Ascending aorta (tissue), 2 donors: ENCODE measurements at regions not wholly inside any gene's neighbourhood (a gene's known extent, or its start where the extent isn't known, plus 50 kb on each side); places are given as distances from the start of the nearest gene placed in this dataset.

Source experiments
- DNase-seq, 2 donors: peaks; one replicate each; pipeline ENCODE4 v3.0.0-alpha.2; 2019; ENCODE audit warnings: low spot score in 2 of 2
- H3K27ac ChIP-seq, 2 donors: fragments of 200-600 bp; sonication (generic); one replicate each; pipeline ENCODE4 v1.5.1; 2016 to 2017; ENCODE audit warnings: mild to moderate bottlenecking in 1 of 2
- H3K27me3 ChIP-seq: fragments of 200-600 bp; sonication (generic); one replicate; pipeline ENCODE4 v1.5.1; 2017
- H3K36me3 ChIP-seq, 2 donors: fragments of 200-600 bp; sonication (generic); one replicate each; pipeline ENCODE4 v1.5.1; 2016
- H3K4me1 ChIP-seq, 2 donors: fragments of 200-600 bp; sonication (generic); one replicate each; pipeline ENCODE4 v1.5.1; 2016 to 2017; ENCODE audit warnings: mild to moderate bottlenecking in 1 of 2
- H3K4me3 ChIP-seq, 2 donors: fragments of 200-600 bp; sonication (generic); one replicate each; pipeline ENCODE4 v1.5.1; 2016 to 2017; ENCODE audit warnings: mild to moderate bottlenecking in 1 of 2
- H3K9me3 ChIP-seq, 2 donors: fragments of 200-600 bp; sonication (generic); one replicate each; pipeline ENCODE4 v1.5.1; 2016
- CTCF ChIP-seq, 3 experiments: fragments of 200-600 bp in 2 of 3; fragments of 450-650 bp in 1 of 3; sonication (generic) in 2 of 3; IDR thresholded peaks; one replicate each; pipeline ENCODE4 v1.5.1; 2016 to 2019; ENCODE audit warnings: antibody characterized with exemption in 3 of 3, mild to moderate bottlenecking in 1 of 3, moderate library complexity in 1 of 3
- intact Hi-C: fragments of 100-400 bp; cut with DNase I; formaldehyde crosslinking; loops from one replicate; pipeline ENCODE4 v1.15.1; 2023

DNA sequence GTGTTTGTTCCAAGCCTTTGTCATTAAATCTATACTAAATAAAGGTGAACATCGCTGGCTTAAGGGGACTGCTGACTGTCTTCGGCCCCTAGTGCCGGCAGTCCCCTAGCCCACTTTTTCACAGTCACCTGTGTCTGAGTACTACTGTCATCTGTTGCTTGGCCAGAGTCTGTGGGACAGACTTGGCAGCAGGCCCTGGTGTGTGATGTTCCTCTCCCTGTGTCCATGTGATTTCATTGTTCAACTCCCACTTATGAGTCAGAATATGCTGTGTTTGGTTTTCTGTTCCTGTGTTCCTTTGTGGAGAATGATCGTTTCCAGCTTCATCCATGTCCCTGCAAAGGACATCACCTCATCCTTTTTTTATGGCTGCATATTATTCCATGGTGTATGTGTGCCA, 133.4 kb downstream of the HAO1 start:
- Histone ChIP-seq H3K4me1 (no peaks in the 10 kb centered on the region), H3K36me3 (no peaks in the 10 kb centered on the region), H3K4me3 (no peak overlapping the region), H3K9me3 (peaks cover 0 to 6% of the 10 kb centered on the region in 2 donors), H3K27me3 (no peaks in the 10 kb centered on the region), H3K27ac (no peak overlapping the region)
- no peak for TF ChIP-seq CTCF (IDR thresholded peaks at IDR 0.05)
- DNase-seq, result no peak
- intact Hi-C loops, result no loop called here

DNA sequence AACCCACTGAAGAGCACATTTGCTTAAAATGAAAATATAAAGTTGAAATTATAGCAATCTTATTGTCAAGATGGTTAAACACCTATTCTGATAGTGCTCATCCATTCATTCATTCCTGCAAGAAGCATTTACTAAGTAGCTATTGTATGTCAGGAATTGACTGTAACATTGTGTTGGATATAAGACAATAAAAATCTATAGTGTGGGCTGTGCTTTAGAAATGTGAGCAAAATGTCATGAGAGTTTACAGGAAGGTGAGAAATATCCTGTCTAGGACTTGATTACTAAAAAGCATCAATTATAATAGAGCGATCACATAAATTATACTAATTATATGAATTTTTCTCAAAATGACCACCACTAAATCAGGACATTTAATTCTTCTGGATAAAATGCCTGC, 123.0 kb downstream of the HAO1 start:
- H3K27ac ChIP-seq, result no peak overlapping the region
- H3K4me1 ChIP-seq, result no peaks in the 10 kb centered on the region
- H3K27me3 ChIP-seq, result no peaks in the 10 kb centered on the region
- H3K4me3 ChIP-seq, result no peak overlapping the region
- no peak for DNase-seq
- no peaks in the 10 kb centered on the region for H3K36me3 ChIP-seq
- no peak for TF ChIP-seq CTCF (IDR thresholded peaks at IDR 0.05)
- H3K9me3 ChIP-seq, result no peaks in the 10 kb centered on the region
- intact Hi-C loops, result no loop called here

- no peak for DNase-seq
- Histone ChIP-seq H3K9me3 (no peaks in the 10 kb centered on the region), H3K27me3 (no peaks in the 10 kb centered on the region), H3K27ac (no peak overlapping the region), H3K36me3 (no peaks in the 10 kb centered on the region), H3K4me3 (no peak overlapping the region), H3K4me1 (no peaks in the 10 kb centered on the region)
- intact Hi-C loops, result no loop called here
- no peak for TF ChIP-seq CTCF (IDR thresholded peaks at IDR 0.05)
Measured at GRCh38 chr20:7818477-7818876, 121.8 kb downstream of the HAO1 start.

GRCh38 chr20:7820897-7821296, 119.4 kb downstream of the HAO1 start:
- Histone ChIP-seq H3K36me3 (no peaks in the 10 kb centered on the region), H3K4me3 (no peak overlapping the region), H3K9me3 (no peaks in the 10 kb centered on the region), H3K27me3 (no peaks in the 10 kb centered on the region), H3K27ac (no peak overlapping the region), H3K4me1 (no peaks in the 10 kb centered on the region)
- DNase-seq, result no peak
- no peak for TF ChIP-seq CTCF (IDR thresholded peaks at IDR 0.05)
- intact Hi-C loops, result no loop called here

GRCh38 chr20:7822772-7823171, 117.5 kb downstream of the HAO1 start:
- no peaks in the 10 kb centered on the region for H3K36me3 ChIP-seq
- no peaks in the 10 kb centered on the region for H3K9me3 ChIP-seq
- no peak for DNase-seq
- no peaks in the 10 kb centered on the region for H3K27me3 ChIP-seq
- no peak overlapping the region for H3K4me3 ChIP-seq
- intact Hi-C loops, result no loop called here
- no peak for TF ChIP-seq CTCF (IDR thresholded peaks at IDR 0.05)
- no peaks in the 10 kb centered on the region for H3K4me1 ChIP-seq
- no peak overlapping the region for H3K27ac ChIP-seq

DNA sequence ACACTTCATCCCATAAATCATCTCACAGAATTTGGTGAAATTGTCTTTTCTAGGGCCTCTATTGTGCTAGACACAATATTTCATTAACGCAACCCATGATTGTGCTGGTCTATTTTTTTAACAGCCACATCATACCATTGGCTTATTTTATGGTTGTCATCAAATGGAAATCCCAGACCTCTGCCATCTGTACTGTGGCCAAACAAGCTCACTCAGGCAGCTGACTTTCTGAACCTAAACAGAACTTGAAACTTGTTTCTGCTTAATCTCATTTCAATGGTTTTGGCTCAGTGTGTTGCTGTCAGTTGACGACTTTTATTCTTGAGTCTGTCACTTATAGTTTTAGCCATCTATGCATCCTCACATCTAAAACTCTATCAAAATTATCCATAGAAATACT, 111.8 kb downstream of the HAO1 start:
- Histone ChIP-seq H3K4me3 (no peak overlapping the region), H3K9me3 (no peaks in the 10 kb centered on the region), H3K4me1 (peaks cover 0 to 3% of the 10 kb centered on the region in 2 donors), H3K27ac (no peak overlapping the region), H3K27me3 (no peaks in the 10 kb centered on the region), H3K36me3 (no peaks in the 10 kb centered on the region)
- TF ChIP-seq CTCF (IDR thresholded peaks at IDR 0.05), result no peak
- no peak for DNase-seq
- intact Hi-C loops, result no loop called here
